GM21423 (cell line): ENCODE measurements at regions not wholly inside any gene's neighbourhood (a gene's known extent, or its start where the extent isn't known, plus 50 kb on each side); places are given as distances from the start of the nearest gene placed in this dataset.

Experiments
- ATAC-seq: cut with Tn5 transposase; IDR thresholded peaks from one replicate; pipeline ENCODE4 v1.9.1; 2021; ENCODE audit warnings: mild to moderate bottlenecking, moderate library complexity; ENCODE audit not compliant: unreplicated experiment

DNA sequence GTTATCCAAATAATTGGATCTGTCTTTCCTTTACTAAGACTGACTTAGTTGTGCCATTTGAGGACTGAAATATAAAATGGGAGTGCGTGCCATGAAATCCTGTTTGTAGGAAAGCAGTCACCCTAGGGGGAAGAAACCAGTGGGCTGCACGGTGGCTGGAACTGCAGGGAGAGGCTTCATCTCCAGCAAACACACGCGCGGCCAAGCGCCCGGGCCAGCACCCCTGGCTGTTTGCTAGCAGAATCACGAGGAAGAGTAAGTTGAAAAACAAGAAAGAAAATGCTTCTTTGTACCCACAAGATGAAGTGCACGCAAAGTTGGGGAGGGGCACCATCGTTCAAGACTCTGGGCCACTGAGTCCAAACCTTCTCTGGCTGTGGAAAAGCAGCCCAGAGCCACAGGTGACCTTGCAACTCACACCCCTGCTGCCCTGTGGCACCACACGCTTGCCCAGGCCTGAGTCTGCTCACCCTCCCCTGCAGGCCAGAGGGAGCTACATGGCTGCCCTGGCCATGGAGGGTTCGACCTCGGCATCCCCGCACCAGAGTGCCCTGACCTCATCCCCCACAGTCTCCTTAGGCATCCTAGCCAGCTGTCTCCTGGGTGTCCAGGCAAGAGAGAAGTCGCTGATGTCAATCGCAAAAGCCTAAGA is 55.2 kb downstream of the IRX2 start:
- no peak for ATAC-seq

DNA sequence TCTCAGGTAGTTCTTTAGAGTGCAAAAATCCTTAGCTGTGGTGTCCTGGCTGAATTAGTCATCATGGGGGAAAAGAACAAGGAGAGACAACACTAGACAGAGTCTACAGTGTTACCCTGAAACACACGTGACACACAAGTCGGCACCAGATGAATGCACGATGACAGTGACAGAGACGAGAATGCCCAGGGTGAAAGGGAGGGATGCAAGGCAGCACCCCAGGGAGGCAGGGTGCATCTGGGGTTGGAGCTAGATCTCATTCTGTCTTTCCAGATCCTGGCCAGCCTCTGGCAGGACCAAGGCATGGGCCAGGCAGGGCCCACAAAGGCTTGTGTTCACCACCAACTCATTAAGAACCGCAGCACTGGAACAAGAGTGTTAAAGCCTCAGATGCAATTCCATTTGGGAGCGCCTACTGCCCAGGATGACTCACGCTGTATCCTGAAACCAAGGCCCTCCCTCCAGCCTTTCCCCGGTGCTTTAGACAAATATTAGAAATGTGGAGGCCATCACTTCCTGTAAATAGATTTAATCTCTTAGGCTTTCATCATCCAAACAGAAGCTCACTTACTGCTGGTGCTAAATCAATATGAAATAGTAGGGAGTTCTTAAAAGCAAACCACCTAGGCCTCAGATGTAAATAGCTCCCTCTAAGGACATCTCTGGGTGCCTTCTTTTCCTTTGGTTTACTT is 56.1 kb downstream of the IRX2 start:
- ATAC-seq, result no peak

DNA sequence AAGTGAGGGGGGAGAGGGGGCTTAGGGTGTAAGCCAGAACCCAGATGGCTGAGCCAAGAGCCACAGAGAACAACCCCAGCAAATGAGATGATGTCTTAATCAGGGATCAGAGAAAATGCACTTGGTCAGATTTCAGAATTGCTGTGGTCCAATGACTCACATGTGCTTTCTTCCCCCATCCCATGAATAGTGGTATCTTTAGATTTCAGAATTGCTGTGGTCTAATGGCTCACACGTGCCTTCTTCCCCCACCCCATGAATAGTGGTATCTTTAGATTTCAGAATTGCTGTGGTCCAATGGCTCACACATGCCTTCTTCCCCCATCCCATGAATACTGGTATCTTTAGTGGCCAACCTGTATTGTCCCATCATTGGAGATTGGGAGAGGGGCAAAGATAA is 59.9 kb downstream of the IRX2 start:
- ATAC-seq, result no peak

DNA sequence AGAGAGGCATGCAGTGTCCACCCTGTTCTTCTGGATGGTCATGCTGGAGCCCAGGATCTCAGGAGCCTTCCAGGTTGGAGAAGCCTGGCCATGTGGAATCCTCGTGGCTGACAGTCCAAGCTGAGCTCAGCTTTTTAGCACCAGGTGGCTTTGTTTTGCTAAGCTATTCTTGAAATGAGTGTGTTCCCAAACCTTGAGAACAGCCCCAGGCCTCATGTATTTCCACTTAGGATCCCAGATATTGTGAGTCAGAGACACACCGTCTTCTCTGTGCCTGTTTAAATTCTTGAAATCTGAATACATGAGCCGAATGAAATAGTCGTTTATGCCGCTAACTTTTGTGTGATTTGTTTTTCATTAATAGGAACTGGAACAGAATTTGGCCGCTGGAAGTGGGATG is 61.2 kb downstream of the IRX2 start:
- no peak for ATAC-seq

DNA sequence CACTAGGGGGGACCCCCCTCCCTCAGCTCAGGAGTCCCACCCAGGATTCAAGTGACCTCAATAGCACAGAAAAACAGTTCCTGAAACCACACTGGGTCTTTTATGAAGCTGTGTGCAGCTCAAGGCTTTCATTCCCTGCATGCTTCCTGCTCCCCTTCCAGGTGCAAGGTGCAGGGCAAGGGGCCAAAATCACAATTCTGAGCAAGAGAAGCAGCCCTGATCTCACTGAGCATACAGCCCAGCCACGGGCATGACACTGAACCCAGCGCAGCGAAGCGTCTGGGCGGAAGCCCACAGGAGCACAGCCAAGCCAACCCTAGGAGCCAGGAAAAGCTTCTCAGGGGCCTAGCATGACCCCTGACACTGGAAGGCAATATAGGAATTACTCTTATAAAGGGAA is 62.9 kb downstream of the IRX2 start:
- no peak for ATAC-seq

DNA sequence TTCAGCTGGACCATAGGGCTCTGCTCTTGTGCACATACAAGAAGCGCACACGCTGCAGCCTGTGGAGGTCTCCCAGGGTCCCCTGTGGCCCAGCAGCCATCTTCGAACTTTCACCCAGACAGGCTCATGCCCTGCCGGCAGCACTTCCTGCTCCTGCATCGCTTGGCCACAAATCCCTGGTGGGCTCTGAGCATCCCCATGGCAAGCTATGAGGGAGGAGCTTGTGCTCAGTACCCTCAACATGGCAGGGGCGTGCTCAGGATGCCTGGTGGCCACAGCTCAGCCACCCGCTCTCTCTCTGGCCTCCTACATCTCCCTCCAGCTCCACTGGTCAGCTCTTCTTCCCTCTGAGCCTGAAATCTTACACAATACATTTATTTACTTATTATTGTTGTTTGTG is 63.7 kb downstream of the IRX2 start:
- no peak for ATAC-seq

DNA sequence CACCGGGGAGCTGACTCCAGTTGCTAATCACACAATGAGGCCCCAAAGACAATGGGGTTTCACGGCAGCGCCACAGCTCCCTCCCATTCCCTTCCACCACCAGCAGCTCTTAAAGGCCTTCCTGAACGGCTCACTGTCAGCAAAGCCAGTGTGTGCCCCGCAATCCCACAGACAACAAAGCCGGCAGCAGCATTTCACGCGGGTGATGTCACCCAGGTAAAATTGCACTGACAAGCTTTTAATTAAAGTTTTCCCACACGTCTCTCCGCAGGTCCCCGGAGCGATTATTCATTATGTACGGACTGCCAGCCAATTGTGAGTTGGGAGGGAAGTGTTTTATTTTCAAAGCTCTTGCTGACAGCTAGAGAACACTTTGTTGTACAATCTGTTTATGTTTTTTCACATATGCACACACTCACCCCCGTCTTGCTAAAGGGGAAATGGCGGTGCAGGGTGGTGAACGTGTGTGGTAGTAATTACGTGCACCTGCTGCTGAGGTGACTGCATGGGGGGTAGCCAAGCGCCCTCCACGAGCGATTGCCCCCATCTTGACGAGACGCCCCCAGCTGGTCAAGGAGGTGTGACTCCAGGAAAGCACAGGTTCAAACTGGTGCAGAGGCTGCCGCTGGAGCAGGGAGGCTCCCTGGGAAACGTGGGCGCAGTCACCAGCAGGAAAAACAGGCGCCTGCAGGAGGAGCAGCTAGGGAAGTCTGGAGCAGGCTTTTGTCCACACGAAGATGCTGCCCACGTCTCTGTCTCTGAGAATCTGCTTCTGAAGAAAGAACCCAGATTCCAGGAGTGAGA is 65.0 kb downstream of the IRX2 start:
- no peak for ATAC-seq

DNA sequence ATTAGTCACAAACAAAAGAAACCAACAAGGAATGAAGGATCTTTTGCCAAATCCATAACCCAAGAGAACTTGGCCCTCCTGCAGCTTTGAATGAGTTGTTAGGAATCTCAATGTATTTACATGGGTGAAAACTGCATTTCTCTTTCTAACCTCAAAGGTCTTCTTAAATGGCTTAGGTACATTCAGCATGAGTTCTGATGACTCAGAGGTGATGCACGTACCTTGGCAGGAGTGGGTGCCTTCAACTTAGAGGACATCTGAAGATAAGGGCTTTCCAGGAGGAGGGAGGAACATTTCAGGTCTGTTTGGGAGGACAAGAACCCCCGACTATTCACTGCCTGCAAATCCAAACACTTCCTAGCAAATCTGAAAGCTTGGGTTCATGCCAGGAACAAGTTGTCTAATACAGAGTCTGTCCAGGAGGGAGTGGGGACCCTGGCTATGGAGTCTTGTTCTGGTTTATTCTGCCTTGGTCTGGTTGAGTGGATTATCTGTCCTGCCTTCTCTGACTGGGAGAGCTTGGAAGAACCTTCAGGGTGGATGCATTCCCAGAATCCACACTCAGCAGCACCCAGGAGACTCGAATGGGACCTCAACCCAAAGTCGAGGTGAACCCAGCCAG is 65.7 kb downstream of the IRX2 start:
- no peak for ATAC-seq

DNA sequence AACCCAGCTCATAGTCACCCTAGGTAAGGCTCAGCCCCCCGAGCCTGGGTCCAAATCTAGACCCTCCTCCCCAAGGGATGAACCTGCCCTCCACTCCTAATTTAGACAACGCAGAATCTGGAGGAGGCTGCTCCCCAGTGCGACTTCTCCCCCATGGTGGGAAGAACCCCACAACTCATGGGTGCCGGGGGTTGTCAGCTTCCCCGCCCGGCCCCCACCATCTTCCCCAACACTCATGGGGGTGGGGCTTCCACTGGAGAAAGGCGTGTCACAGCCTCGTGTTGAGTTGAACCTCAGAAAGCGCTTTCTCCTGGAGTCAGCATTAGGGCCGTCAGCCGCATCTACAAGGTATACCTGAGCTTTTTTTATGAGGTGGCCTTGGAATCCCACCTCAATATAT is 66.9 kb downstream of the IRX2 start:
- ATAC-seq, result no peak

DNA sequence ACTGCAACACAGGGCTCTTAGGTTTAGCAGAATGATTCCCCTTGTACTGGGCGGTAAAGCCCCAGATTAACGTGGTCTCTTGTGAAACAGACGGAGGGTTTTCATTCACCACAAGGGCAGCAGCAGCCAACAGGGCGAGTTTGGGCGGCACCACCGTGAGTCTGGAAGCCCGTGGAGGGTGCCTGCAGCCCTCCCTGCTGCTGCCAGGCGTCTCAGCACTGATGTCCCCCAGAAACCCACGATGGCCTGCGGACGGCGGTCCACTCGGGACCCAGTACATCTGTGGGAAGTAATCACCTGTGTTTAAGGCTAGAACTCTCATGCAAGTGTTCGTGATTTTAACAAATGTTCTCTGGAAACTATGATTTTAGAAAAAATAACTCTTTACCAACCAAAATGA is 67.8 kb downstream of the IRX2 start:
- ATAC-seq, result no peak

DNA sequence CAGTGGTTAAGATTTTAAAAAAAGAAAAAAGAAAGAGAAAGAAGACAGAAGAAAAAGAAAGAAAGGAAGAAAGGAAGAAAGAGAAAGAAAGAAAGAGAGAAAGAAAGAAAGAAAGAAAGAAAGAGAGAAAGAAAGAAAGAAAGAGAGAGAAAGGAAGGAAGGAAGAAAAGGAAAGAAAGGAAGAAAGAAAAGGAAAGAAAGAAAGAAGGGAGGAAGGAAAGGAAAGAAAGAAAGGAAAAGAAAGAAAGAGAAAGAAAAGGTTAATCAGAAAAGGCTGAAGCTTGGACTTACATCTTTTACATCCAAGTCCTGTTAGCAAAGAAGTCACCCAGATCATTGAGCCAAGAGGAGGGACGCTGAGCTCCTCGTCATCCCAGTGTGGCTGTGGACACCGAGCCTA is 70.0 kb downstream of the IRX2 start:
- no peak for ATAC-seq

DNA sequence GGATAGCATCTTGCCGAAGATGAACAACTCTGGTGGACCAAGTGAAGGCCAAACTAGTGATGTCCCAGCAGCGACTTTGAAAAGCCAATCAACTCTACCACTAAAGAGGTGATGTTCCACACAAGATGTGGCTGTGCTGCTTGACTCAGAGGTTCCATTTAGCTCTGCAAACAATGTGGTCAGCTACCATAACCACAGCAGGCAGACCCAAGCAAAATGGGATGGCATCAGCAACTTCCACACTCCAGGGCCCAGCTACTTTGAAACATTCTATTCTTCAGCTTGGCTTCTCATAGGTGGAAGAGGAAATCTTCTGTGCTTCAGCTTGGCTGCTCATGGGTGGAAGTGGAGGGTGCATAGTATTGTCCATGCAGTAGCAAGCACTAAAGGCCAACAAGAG is 70.5 kb downstream of the IRX2 start:
- no peak for ATAC-seq

DNA sequence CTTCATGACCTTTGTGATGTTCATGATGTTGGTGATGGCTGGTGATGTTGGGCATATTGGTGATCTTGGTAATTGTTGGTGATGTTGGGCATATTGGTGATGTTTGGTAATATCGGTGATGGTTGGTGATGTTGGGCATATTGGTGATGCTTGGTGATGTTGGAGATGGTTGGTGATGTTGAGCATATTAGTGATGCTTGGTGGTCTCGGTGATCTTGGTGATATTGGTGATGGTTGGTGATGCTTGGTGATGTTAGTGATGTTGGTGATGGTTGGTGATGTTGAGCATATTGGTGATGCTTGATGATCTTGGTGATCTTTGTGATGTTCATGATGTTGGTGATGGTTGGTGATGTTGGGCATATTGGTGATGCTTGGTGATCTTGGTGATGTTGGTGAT is 73.8 kb downstream of the IRX2 start:
- ATAC-seq, result no peak

DNA sequence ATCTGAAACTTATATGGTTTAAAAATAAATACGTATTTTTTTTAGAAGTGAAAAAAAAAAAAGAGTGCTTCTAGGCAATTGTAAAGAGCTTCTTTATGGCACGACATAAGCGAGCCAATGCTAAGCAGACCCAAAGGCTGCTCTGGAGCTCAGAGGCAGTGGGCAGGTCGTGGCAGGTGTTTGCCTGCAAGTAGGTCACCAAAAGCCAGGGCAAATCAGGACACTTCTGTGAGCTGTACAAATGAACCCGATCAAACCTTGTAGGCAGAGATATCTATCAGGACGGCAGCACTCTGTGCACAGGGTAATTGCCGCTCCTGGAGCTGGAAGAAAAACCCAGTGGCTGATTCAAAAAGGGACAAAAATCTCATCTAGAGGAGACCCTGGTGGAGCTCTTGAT is 75.9 kb downstream of the IRX2 start:
- no peak for ATAC-seq

DNA sequence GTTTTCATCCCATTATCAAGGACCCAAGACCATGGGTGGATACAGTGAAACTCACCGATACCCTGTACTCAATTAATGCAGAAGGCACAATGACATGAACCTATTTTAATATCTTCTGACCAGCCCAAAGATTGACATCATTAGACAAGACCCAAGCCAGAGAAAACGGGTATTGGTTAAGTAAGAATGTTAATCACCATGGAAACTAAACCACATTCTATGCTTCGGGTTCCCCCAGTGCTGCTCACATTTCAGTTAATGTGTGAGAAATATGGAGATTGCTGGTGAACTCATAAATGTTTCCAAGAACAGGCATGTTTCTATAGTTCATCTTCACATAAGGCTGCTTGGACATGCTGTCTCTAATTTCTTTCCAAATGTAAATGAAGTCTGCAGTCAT is 77.0 kb downstream of the IRX2 start:
- ATAC-seq, result no peak

DNA sequence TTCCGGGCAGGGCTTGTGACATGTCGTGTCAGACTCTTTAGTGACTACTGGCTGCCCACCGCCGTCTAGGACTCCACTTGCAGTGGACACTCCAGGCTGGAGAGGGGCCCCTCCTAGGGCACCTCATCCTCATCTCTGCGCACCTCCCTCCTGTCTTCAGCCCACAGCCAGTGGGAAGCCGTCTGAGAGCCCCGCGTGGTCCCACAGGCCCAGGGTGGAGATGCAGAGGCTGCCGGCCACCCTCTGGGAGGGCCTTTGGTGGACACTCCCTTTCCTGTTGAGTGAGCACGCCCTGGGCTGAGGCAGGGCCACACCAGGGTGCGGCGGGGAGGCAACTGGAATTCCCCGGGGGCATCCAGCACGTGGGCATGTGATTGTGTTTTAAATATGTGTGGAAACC is 80.5 kb downstream of the IRX2 start:
- no peak for ATAC-seq

DNA sequence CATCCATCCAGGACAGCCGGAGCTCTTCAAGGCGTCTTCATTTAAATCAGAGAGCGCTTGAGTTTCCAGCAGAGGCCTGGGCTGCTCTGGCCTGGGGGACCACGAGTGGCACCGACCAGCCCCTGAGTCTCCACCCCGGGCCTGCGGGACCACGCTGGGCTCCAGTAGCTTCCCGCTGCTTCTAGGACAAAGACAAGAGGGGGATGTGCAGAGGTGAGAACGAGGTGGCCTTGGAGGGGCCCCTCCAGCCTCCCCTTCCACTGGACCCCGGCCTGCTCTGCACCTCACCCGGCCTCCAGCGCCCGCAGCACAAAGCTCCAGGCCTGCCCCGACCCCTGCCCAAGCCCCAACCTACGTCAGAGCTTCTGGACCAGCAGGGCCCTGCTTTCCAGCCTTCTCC is 81.6 kb downstream of the IRX2 start:
- no peak for ATAC-seq

DNA sequence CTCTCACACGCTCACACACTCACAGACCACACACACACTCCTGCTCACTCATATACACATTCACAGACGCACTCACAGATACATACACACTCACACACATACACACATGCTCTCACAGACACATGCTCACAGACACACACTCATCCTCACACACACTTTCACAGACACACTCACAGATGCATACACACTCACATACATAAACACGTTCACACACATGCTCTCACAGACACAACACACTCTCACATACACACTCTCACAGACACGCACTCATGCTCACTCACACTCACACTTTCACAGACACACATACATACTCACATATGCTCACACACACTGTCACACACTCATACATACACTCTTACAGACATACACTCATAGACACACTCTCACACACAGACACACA is 82.2 kb downstream of the IRX2 start:
- ATAC-seq, result no peak

DNA sequence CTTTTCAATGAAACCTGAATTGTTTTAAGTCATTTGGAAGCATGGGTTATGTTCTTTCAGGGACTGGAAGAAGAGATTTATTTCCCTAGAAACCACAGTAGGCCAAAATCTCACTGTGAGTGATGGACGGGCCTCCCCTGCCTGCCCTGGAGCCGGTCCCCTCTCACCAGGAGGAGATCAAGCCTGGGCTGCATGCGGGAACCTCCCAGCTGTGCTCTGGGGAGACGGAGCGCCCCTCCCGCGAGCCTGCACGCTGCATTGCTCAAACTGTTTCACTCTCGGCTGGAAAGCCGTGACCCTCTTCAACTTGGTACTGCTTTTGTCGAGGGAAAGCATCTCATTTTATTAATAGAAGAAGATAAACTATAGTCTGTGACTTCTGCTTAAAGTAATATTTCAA is 85.4 kb downstream of the IRX2 start:
- ATAC-seq, result no peak

DNA sequence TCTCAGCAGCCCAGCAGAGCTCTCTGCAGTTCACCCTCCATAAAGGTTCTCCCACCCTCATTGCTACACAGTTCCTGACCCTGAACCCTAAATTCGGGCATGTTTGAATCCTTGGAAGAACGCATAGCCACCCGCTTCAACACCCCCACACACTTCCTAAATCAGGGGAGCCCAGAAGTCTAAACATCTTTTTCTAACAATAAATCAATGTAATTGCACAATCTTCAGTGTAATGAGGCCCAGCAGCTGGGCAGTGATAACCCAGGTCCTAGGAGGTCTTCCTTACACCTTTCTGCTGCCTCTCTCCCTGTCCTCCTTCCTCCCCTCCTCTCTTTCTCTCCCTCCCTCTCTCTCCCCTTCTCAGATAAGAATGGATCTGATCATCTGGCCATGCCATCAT is 88.0 kb downstream of the IRX2 start:
- ATAC-seq, result no peak

DNA sequence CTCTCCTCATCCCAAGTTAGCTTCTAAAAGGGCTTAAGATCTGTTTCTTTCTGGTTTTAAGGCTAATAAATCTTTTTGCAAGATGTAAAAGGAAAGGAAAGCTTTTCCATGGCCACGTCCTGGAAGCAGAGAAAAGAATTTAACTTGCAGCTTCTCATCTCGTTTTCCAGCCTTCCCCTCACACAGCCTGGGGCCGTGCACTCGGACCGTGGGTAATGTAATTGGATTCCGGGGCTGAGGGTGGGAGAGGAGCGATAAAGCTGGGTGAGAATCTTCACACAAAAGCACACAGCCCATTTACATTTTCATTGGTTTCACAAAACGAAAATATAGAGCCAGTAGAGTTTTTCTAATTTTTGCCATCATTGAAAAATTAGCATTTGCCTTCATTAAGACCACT is 91.2 kb downstream of the IRX2 start:
- no peak for ATAC-seq
